HEK293T (cell line): ENCODE measurements at regions not wholly inside any gene's neighbourhood (a gene's known extent, or its start where the extent isn't known, plus 50 kb on each side); places are given as distances from the start of the nearest gene placed in this dataset.

Source experiments
- BHLHE40 ChIP-seq: fragments of 450-650 bp; IDR thresholded peaks from 2 replicates; pipeline ENCODE4 v1.6.1; 2016; ENCODE audit warnings: mild to moderate bottlenecking, moderate library complexity, borderline replicate concordance
- ELF4 ChIP-seq: fragments of 450-650 bp; IDR thresholded peaks from 2 replicates; pipeline ENCODE4 v1.6.1; 2017; ENCODE audit warnings: antibody characterized with exemption
- FOXA1 ChIP-seq: fragments of 450-650 bp; IDR thresholded peaks from 2 replicates; pipeline ENCODE4 v1.6.1; 2016; ENCODE audit warnings: mild to moderate bottlenecking
- FOXK2 ChIP-seq: fragments of 450-650 bp; IDR thresholded peaks from 2 replicates; pipeline ENCODE4 v1.6.1; 2016; ENCODE audit warnings: mild to moderate bottlenecking
- FOXM1 ChIP-seq: fragments of 450-650 bp; IDR thresholded peaks from 2 replicates; pipeline ENCODE4 v1.6.1; 2017; ENCODE audit warnings: mild to moderate bottlenecking, borderline replicate concordance
- L3MBTL2 ChIP-seq: fragments of 450-650 bp; conservative IDR thresholded peaks from 2 replicates; pipeline ENCODE4 v1.6.1; 2016; ENCODE audit warnings: mild to moderate bottlenecking
- LEF1 ChIP-seq: fragments of 450-650 bp; IDR thresholded peaks from 2 replicates; pipeline ENCODE4 v1.6.1; 2017; ENCODE audit warnings: mild to moderate bottlenecking, borderline replicate concordance
- NFRKB ChIP-seq: fragments of 450-650 bp; IDR thresholded peaks from 2 replicates; pipeline ENCODE4 v1.6.1; 2016; ENCODE audit warnings: mild to moderate bottlenecking, moderate library complexity
- PKNOX1 ChIP-seq: fragments of 450-650 bp; IDR thresholded peaks from 2 replicates; pipeline ENCODE4 v1.6.1; 2016
- SP1 ChIP-seq: fragments of 450-650 bp; IDR thresholded peaks from 2 replicates; pipeline ENCODE4 v1.6.1; 2017
- TARDBP ChIP-seq: fragments of 450-650 bp; IDR thresholded peaks from 2 replicates; pipeline ENCODE4 v1.6.1; 2016
- ZNF384 ChIP-seq: fragments of 450-650 bp; IDR thresholded peaks from 2 replicates; pipeline ENCODE4 v1.6.1; 2016

GRCh38 chr14:101509730-101510371, 51.4 kb upstream of the DIO3 start:
- no peak for TF ChIP-seq TARDBP
- no peak for TF ChIP-seq ELF4
- TF ChIP-seq PKNOX1 = no peak
- no peak for TF ChIP-seq BHLHE40
- no peak for TF ChIP-seq NFRKB
- no peak for TF ChIP-seq FOXM1
- no peak for TF ChIP-seq FOXA1
- TF ChIP-seq LEF1 = no peak
- TF ChIP-seq SP1 = no peak
- no peak for TF ChIP-seq L3MBTL2
- TF ChIP-seq FOXK2 = no peak
- no peak for TF ChIP-seq ZNF384
